Fibroblast of mammary gland (primary cell): ENCODE measurements at regions not wholly inside any gene's neighbourhood (a gene's known extent, or its start where the extent isn't known, plus 50 kb on each side); places are given as distances from the start of the nearest gene placed in this dataset.

Experiments used
- DNase-seq: peaks from one replicate; pipeline ENCODE4 v3.0.0-alpha.2; 2010; ENCODE audit warnings: low read depth
- H3K4me3 ChIP-seq: 2 replicates; pipeline ENCODE4 v1.5.1; 2011; ENCODE audit warnings: low read depth, mild to moderate bottlenecking, low read length, moderate library complexity; ENCODE audit not compliant: control insufficient read depth
- TF ChIP-seq, protein P1 (sequence below): conservative IDR thresholded peaks from 2 replicates; pipeline ENCODE4 v1.5.1; 2011; ENCODE audit warnings: low read depth, low read length, inconsistent platforms; ENCODE audit not compliant: control insufficient read depth, insufficient read depth

DNA sequence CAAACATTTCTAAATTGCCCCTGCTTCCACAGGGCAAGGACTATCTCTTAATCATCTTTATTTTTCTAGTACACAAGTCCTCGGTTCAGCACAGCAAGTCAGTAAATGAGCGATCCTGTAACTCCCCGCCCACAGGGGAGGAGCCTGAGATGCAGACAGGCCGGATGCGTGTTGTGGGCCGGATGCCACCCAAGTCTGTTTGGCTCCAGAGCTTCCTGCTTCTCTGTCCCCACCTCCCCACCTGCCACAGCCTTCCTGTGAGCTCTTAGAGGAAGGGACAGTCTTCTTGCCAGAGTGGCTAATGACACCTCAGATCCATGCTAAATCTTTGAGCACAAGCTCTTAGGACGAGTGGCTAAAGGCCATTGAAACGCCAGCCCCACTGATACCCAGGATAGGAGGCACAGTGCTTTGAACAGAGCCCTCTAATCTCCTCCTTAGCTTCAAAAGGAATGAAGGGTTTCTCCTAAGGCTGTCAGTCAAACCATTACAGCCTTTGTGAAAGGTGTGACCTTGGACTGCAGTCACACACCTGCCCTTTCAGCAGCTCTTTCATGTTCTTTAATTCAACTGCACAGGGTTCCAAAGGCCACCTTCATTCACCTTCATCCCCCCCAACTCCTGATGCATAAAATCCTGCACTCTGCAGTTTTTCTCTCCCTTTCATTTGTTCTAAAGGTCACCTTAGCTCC, 264.3 kb downstream of the TFAP2C start:
- H3K4me3 ChIP-seq: no peak overlapping the region
- TF ChIP-seq, protein P1, sequence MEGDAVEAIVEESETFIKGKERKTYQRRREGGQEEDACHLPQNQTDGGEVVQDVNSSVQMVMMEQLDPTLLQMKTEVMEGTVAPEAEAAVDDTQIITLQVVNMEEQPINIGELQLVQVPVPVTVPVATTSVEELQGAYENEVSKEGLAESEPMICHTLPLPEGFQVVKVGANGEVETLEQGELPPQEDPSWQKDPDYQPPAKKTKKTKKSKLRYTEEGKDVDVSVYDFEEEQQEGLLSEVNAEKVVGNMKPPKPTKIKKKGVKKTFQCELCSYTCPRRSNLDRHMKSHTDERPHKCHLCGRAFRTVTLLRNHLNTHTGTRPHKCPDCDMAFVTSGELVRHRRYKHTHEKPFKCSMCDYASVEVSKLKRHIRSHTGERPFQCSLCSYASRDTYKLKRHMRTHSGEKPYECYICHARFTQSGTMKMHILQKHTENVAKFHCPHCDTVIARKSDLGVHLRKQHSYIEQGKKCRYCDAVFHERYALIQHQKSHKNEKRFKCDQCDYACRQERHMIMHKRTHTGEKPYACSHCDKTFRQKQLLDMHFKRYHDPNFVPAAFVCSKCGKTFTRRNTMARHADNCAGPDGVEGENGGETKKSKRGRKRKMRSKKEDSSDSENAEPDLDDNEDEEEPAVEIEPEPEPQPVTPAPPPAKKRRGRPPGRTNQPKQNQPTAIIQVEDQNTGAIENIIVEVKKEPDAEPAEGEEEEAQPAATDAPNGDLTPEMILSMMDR: no peak
- DNase-seq: no peak

DNA sequence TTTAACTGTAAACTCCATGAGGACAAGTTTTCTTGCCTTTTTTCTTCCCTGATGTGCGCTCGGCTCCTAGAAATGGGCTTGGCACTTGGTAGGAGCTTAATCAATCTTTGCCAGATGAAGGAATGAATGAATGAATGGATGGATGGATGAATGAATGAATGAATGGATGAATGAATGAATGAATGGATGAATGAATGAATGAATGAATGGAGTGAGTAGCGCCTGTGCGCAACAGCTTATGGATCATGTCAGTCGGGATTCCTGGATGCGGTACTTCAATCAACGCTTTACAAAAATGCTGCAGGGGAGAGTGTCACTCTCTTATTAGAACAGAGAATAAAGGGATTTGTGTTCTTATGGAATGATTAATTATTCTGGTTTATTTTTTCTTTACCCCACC, 267.3 kb downstream of the TFAP2C start:
- H3K4me3 ChIP-seq: no peak overlapping the region
- TF ChIP-seq, protein P1: no peak
- no peak for DNase-seq

DNA sequence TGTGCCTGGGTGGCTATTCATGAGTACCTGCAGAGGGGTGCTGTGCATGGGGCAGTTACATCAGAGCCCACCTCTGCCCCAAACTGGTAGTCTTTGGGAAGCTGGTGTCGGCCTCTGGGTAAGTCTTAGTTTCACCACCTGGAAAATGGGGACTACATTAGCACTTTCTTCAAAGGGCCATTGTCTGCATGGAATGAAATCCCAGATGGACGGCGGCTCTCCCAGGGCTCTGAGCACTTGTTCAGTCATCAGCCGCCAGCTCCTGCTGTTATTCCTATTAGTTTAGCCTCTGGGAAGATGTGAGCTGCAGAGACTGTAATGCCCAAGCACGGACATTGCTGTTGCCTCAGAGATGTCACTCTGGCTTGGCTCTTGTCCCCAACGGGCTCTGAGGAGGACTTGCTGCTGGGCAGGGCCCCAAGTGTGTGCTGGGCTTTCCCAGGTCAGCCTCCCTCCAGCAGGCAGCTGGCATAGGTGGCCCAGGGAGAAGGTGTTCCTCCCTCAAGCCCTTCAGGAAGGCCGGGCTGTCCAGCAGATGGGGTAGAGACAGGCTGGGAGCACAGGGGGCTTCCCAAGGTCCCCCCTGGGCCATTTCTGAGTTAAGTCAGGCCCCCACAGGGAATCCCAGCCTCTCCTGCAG, 268.3 kb downstream of the TFAP2C start:
- DNase-seq: no peak

DNA sequence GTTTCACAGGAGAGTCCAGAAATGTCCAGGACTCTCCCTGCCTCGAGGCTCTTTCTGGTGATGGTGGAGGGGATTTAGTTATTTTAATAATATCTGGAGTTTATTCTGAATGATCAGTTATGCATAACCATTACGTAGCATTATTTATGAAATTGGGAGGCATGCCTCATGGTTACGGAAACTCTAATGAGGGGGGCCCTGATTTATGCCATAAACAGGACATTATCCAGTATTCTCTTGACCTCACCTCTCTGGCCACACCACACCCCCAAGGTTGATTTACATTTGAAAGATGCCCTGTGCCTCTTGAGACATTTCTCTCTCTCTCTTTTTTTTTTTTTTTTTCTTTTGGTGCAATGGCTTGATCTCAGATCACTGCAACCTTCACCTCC, 268.8 kb downstream of the TFAP2C start:
- TF ChIP-seq, protein P1: no peak
- DNase-seq: no peak
- H3K4me3 ChIP-seq: no peak overlapping the region

More for the DNA sequence above, 268.3 kb downstream of the TFAP2C start:
- TF ChIP-seq, protein P1: no peak
- H3K4me3 ChIP-seq: no peak overlapping the region

DNA sequence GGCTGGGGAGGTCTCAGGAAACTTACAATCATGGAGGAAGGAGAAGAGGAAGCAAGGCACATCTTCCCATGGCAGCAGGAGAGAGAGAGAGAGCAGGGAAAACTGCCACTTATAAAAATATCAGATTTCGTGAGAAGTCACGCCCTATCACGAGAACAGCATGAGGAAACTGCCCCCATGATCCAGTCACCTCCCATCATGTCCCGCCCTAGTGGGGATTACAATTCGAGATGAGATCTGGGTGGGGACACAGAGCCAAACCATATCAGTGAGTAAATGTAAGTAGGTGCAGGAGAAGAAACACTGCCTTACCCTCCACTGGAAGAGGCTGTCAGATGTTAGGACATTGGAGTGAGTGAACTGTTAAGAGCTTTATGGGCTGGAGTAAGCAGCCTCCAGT, 270.4 kb downstream of the TFAP2C start:
- TF ChIP-seq, protein P1: no peak
- DNase-seq: no peak
- no peak overlapping the region for H3K4me3 ChIP-seq

DNA sequence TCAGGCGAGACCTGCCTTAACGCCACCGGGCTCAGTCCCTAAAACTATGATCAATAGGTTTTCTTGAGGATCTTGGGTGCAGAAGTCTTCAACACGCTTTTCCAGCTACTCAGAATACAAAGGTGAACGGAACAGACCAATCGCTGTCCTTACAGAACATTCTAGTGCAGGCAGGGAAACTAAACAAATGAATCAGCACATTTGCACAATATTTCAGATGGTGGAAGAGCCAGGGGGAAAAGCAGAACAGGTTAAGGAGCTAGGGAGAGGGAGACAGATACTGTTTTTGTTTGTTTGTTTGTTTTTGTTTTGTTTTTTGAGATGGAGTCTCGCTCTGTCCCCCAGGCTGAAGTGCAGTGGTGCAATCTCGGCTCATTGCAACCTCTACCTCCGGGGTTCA, 271.1 kb downstream of the TFAP2C start:
- DNase-seq: no peak
- no peak overlapping the region for H3K4me3 ChIP-seq
- TF ChIP-seq, protein P1: no peak
